ENCODE measurements at regions not wholly inside any gene's neighbourhood (a gene's known extent, or its start where the extent isn't known, plus 50 kb on each side); places are given as distances from the start of the nearest gene placed in this dataset.

- H3K36me3 ChIP-seq (ENCODE audit: control insufficient read depth in 2 of 2, insufficient read depth in 2 of 2, low read length in 2 of 2) = no peaks in the 10 kb centered on the region
- H3K27me3 ChIP-seq (ENCODE audit: control insufficient read depth in 1 of 2, insufficient read depth in 2 of 2, low read length in 2 of 2) = no peaks in the 10 kb centered on the region
- no peaks in the 10 kb centered on the region for H3K4me1 ChIP-seq (ENCODE audit: control insufficient read depth, insufficient read depth, low read length)
- H3K27ac ChIP-seq (ENCODE audit: low read length) = no peak overlapping the region
- no peak overlapping the region for H3K4me3 ChIP-seq (ENCODE audit: low read length in 2 of 2)
- H3K9ac ChIP-seq (ENCODE audit: low read length in 2 of 2) = no peak overlapping the region
- H3K9me3 ChIP-seq (ENCODE audit: control insufficient read depth in 2 of 2, low read length in 2 of 2) = no peaks in the 10 kb centered on the region
Observed at GRCh38 chr13:106649495-106649894, 81.6 kb upstream of the ARGLU1 start.

GRCh38 chr13:106640515-106640914 is 72.6 kb upstream of the ARGLU1 start:
- Histone ChIP-seq H3K27me3 (ENCODE audit: control insufficient read depth in 1 of 2, insufficient read depth in 2 of 2, low read length in 2 of 2) (no peaks in the 10 kb centered on the region), H3K36me3 (ENCODE audit: control insufficient read depth in 2 of 2, insufficient read depth in 2 of 2, low read length in 2 of 2) (no peaks in the 10 kb centered on the region), H3K4me1 (ENCODE audit: control insufficient read depth, insufficient read depth, low read length) (no peaks in the 10 kb centered on the region), H3K9ac (ENCODE audit: low read length in 2 of 2) (no peak overlapping the region), H3K27ac (ENCODE audit: low read length) (no peak overlapping the region), H3K4me3 (ENCODE audit: low read length in 2 of 2) (no peak overlapping the region), H3K9me3 (ENCODE audit: control insufficient read depth in 2 of 2, low read length in 2 of 2) (no peaks in the 10 kb centered on the region)

GRCh38 chr13:106637519-106637918 is 69.6 kb upstream of the ARGLU1 start:
- H3K27me3 ChIP-seq (ENCODE audit: control insufficient read depth in 1 of 2, insufficient read depth in 2 of 2, low read length in 2 of 2) = no peaks in the 10 kb centered on the region
- no peak overlapping the region for H3K4me3 ChIP-seq (ENCODE audit: low read length in 2 of 2)
- no peaks in the 10 kb centered on the region for H3K4me1 ChIP-seq (ENCODE audit: control insufficient read depth, insufficient read depth, low read length)
- no peak overlapping the region for H3K27ac ChIP-seq (ENCODE audit: low read length)
- no peaks in the 10 kb centered on the region for H3K9me3 ChIP-seq (ENCODE audit: control insufficient read depth in 2 of 2, low read length in 2 of 2)
- no peak overlapping the region for H3K9ac ChIP-seq (ENCODE audit: low read length in 2 of 2)
- H3K36me3 ChIP-seq (ENCODE audit: control insufficient read depth in 2 of 2, insufficient read depth in 2 of 2, low read length in 2 of 2) = no peaks in the 10 kb centered on the region

GRCh38 chr13:106636492-106636891 is 68.6 kb upstream of the ARGLU1 start:
- no peaks in the 10 kb centered on the region for H3K4me1 ChIP-seq (ENCODE audit: control insufficient read depth, insufficient read depth, low read length)
- H3K36me3 ChIP-seq (ENCODE audit: control insufficient read depth in 2 of 2, insufficient read depth in 2 of 2, low read length in 2 of 2) = no peaks in the 10 kb centered on the region
- no peaks in the 10 kb centered on the region for H3K27me3 ChIP-seq (ENCODE audit: control insufficient read depth in 1 of 2, insufficient read depth in 2 of 2, low read length in 2 of 2)
- no peaks in the 10 kb centered on the region for H3K9me3 ChIP-seq (ENCODE audit: control insufficient read depth in 2 of 2, low read length in 2 of 2)
- no peak overlapping the region for H3K27ac ChIP-seq (ENCODE audit: low read length)
- H3K4me3 ChIP-seq (ENCODE audit: low read length in 2 of 2) = no peak overlapping the region
- H3K9ac ChIP-seq (ENCODE audit: low read length in 2 of 2) = no peak overlapping the region

GRCh38 chr13:106635616-106636015 is 67.7 kb upstream of the ARGLU1 start:
- H3K4me3 ChIP-seq (ENCODE audit: low read length in 2 of 2) = no peak overlapping the region
- H3K9me3 ChIP-seq (ENCODE audit: control insufficient read depth in 2 of 2, low read length in 2 of 2) = no peaks in the 10 kb centered on the region
- H3K9ac ChIP-seq (ENCODE audit: low read length in 2 of 2) = no peak overlapping the region
- no peaks in the 10 kb centered on the region for H3K4me1 ChIP-seq (ENCODE audit: control insufficient read depth, insufficient read depth, low read length)
- no peak overlapping the region for H3K27ac ChIP-seq (ENCODE audit: low read length)
- no peaks in the 10 kb centered on the region for H3K36me3 ChIP-seq (ENCODE audit: control insufficient read depth in 2 of 2, insufficient read depth in 2 of 2, low read length in 2 of 2)
- no peaks in the 10 kb centered on the region for H3K27me3 ChIP-seq (ENCODE audit: control insufficient read depth in 1 of 2, insufficient read depth in 2 of 2, low read length in 2 of 2)

GRCh38 chr13:106633321-106633720 is 65.4 kb upstream of the ARGLU1 start:
- Histone ChIP-seq H3K27ac (ENCODE audit: low read length) (no peak overlapping the region), H3K4me1 (ENCODE audit: control insufficient read depth, insufficient read depth, low read length) (no peaks in the 10 kb centered on the region), H3K4me3 (ENCODE audit: low read length in 2 of 2) (no peak overlapping the region), H3K9ac (ENCODE audit: low read length in 2 of 2) (no peak overlapping the region), H3K36me3 (ENCODE audit: control insufficient read depth in 2 of 2, insufficient read depth in 2 of 2, low read length in 2 of 2) (no peaks in the 10 kb centered on the region), H3K9me3 (ENCODE audit: control insufficient read depth in 2 of 2, low read length in 2 of 2) (no peaks in the 10 kb centered on the region), H3K27me3 (ENCODE audit: control insufficient read depth in 1 of 2, insufficient read depth in 2 of 2, low read length in 2 of 2) (no peaks in the 10 kb centered on the region)

- H3K9me3 ChIP-seq (ENCODE audit: control insufficient read depth in 2 of 2, low read length in 2 of 2) = no peaks in the 10 kb centered on the region
- H3K27ac ChIP-seq (ENCODE audit: low read length) = no peak overlapping the region
- no peaks in the 10 kb centered on the region for H3K36me3 ChIP-seq (ENCODE audit: control insufficient read depth in 2 of 2, insufficient read depth in 2 of 2, low read length in 2 of 2)
- no peak overlapping the region for H3K9ac ChIP-seq (ENCODE audit: low read length in 2 of 2)
- H3K27me3 ChIP-seq (ENCODE audit: control insufficient read depth in 1 of 2, insufficient read depth in 2 of 2, low read length in 2 of 2) = peaks cover 0 to 2% of the 10 kb centered on the region in 2 donors
- no peak overlapping the region for H3K4me3 ChIP-seq (ENCODE audit: low read length in 2 of 2)
- no peaks in the 10 kb centered on the region for H3K4me1 ChIP-seq (ENCODE audit: control insufficient read depth, insufficient read depth, low read length)
Observed at GRCh38 chr13:106630650-106631049, 62.7 kb upstream of the ARGLU1 start.

GRCh38 chr13:106630162-106630561 is 62.2 kb upstream of the ARGLU1 start:
- Histone ChIP-seq H3K9me3 (ENCODE audit: control insufficient read depth in 2 of 2, low read length in 2 of 2) (no peaks in the 10 kb centered on the region), H3K4me3 (ENCODE audit: low read length in 2 of 2) (no peak overlapping the region), H3K36me3 (ENCODE audit: control insufficient read depth in 2 of 2, insufficient read depth in 2 of 2, low read length in 2 of 2) (no peaks in the 10 kb centered on the region)

GRCh38 chr13:106628936-106629659 is 61.2 kb upstream of the ARGLU1 start:
- Histone ChIP-seq H3K36me3 (ENCODE audit: control insufficient read depth in 2 of 2, insufficient read depth in 2 of 2, low read length in 2 of 2) (no peaks in the 10 kb centered on the region), H3K9ac (ENCODE audit: low read length in 2 of 2) (no peak overlapping the region), H3K27me3 (ENCODE audit: control insufficient read depth in 1 of 2, insufficient read depth in 2 of 2, low read length in 2 of 2) (peaks cover 0 to 7% of the 10 kb centered on the region in 2 donors), H3K9me3 (ENCODE audit: control insufficient read depth in 2 of 2, low read length in 2 of 2) (no peaks in the 10 kb centered on the region), H3K4me1 (ENCODE audit: control insufficient read depth, insufficient read depth, low read length) (no peaks in the 10 kb centered on the region), H3K27ac (ENCODE audit: low read length) (no peak overlapping the region), H3K4me3 (ENCODE audit: low read length in 2 of 2) (no peak overlapping the region)

More at GRCh38 chr13:106630162-106630561, 62.2 kb upstream of the ARGLU1 start:
- Histone ChIP-seq H3K4me1 (ENCODE audit: control insufficient read depth, insufficient read depth, low read length) (no peaks in the 10 kb centered on the region), H3K9ac (ENCODE audit: low read length in 2 of 2) (no peak overlapping the region), H3K27ac (ENCODE audit: low read length) (no peak overlapping the region), H3K27me3 (ENCODE audit: control insufficient read depth in 1 of 2, insufficient read depth in 2 of 2, low read length in 2 of 2) (peaks cover 0 to 4% of the 10 kb centered on the region in 2 donors)

GRCh38 chr13:106626473-106626872 is 58.5 kb upstream of the ARGLU1 start:
- Histone ChIP-seq H3K27ac (ENCODE audit: low read length) (no peak overlapping the region), H3K27me3 (ENCODE audit: control insufficient read depth in 1 of 2, insufficient read depth in 2 of 2, low read length in 2 of 2) (peaks cover 3 to 7% of the 10 kb centered on the region in 2 donors), H3K9ac (ENCODE audit: low read length in 2 of 2) (no peak overlapping the region), H3K36me3 (ENCODE audit: control insufficient read depth in 2 of 2, insufficient read depth in 2 of 2, low read length in 2 of 2) (no peaks in the 10 kb centered on the region), H3K4me3 (ENCODE audit: low read length in 2 of 2) (no peak overlapping the region), H3K9me3 (ENCODE audit: control insufficient read depth in 2 of 2, low read length in 2 of 2) (no peaks in the 10 kb centered on the region), H3K4me1 (ENCODE audit: control insufficient read depth, insufficient read depth, low read length) (no peaks in the 10 kb centered on the region)

GRCh38 chr13:106625578-106625977 is 57.6 kb upstream of the ARGLU1 start:
- Histone ChIP-seq H3K9ac (ENCODE audit: low read length in 2 of 2) (no peak overlapping the region), H3K4me1 (ENCODE audit: control insufficient read depth, insufficient read depth, low read length) (no peaks in the 10 kb centered on the region), H3K36me3 (ENCODE audit: control insufficient read depth in 2 of 2, insufficient read depth in 2 of 2, low read length in 2 of 2) (no peaks in the 10 kb centered on the region), H3K27ac (ENCODE audit: low read length) (no peak overlapping the region), H3K27me3 (ENCODE audit: control insufficient read depth in 1 of 2, insufficient read depth in 2 of 2, low read length in 2 of 2) (peaks cover 3 to 7% of the 10 kb centered on the region in 2 donors), H3K9me3 (ENCODE audit: control insufficient read depth in 2 of 2, low read length in 2 of 2) (no peaks in the 10 kb centered on the region), H3K4me3 (ENCODE audit: low read length in 2 of 2) (no peak overlapping the region)
